ENCODE measurements at regions not wholly inside any gene's neighbourhood (a gene's known extent, or its start where the extent isn't known, plus 50 kb on each side); places are given as distances from the start of the nearest gene placed in this dataset.

- no peaks in the 10 kb centered on the region for H3K36me3 ChIP-seq
- H3K27ac ChIP-seq, result no peak overlapping the region
- ATAC-seq (no peak), DNase-seq (no peak)
- H3K9me3 ChIP-seq, result no peaks in the 10 kb centered on the region
- no peaks in the 10 kb centered on the region for H3K4me1 ChIP-seq
- TF ChIP-seq CTCF (IDR thresholded peaks at IDR 0.05), result no peak
- no peak overlapping the region for H3K4me3 ChIP-seq
- intact Hi-C loops (cut with DNase I), result no loop called here
- peaks cover 4% of the 10 kb centered on the region for H3K27me3 ChIP-seq (ENCODE audit: low read depth)
Measured at GRCh38 chr20:58583586-58583985, 67.5 kb upstream of the STX16 start.

DNA sequence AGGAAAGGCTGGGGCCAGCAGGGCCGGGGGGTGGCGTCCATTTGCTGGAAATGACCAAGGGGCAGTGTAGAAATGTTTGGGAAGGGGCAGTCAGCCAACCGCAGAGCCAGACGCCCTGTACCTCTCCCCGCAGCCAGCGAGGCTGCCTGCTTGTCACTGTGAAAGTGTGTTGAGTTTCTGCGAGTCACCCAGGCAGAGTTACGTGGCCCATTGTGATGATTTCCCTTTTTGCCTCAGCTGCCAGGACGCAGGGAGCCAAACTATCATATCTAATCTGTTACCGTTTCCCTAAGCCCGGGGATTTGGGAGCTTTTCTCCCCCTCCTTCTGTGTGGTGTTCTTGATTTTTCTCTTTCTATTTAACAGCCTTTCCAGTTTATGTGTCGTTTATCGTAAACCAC lies 67.9 kb upstream of the STX16 start:
- Histone ChIP-seq H3K36me3 (no peaks in the 10 kb centered on the region), H3K4me3 (no peak overlapping the region), H3K27me3 (ENCODE audit: low read depth) (peaks cover 4% of the 10 kb centered on the region), H3K4me1 (no peaks in the 10 kb centered on the region), H3K27ac (no peak overlapping the region), H3K9me3 (no peaks in the 10 kb centered on the region)
- DNase-seq (no peak), ATAC-seq (no peak)
- no peak for TF ChIP-seq CTCF (IDR thresholded peaks at IDR 0.05)
- intact Hi-C loops (cut with DNase I), result no loop called here

DNA sequence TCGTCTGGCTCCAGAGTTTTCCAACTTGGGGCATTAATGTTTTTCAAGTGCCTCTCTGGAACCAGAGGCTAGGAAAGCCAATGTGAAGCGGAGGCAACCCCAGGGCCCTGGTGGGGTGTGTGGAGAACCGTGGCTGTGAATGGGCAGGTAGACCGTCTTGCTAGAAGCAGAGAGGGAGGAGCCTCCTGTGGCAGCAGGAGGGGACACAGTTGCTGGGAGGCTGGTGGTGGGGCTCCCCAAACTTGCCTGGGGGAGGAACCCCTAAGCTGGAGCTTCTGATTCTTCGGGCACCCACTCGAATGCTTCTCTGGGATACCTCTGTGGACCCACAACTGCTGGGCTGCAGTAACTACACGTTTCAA lies 65.3 kb upstream of the APCDD1L start:
- Histone ChIP-seq H3K27me3 (ENCODE audit: low read depth) (peaks cover 22% of the 10 kb centered on the region), H3K9me3 (no peaks in the 10 kb centered on the region), H3K27ac (no peak overlapping the region), H3K4me3 (no peak overlapping the region), H3K36me3 (no peaks in the 10 kb centered on the region), H3K4me1 (no peaks in the 10 kb centered on the region)
- DNase-seq (no peak), ATAC-seq (no peak)
- intact Hi-C loops (cut with DNase I), result no loop called here
- TF ChIP-seq CTCF (IDR thresholded peaks at IDR 0.05), result no peak

- Histone ChIP-seq H3K4me1 (no peaks in the 10 kb centered on the region), H3K27ac (no peak overlapping the region), H3K9me3 (no peaks in the 10 kb centered on the region), H3K27me3 (ENCODE audit: low read depth) (peaks cover 22% of the 10 kb centered on the region), H3K36me3 (no peaks in the 10 kb centered on the region), H3K4me3 (no peak overlapping the region)
- no peak for DNase-seq
- ATAC-seq, result no peak
- intact Hi-C loops (cut with DNase I), result no loop called here
- TF ChIP-seq CTCF (IDR thresholded peaks at IDR 0.05), result no peak
Measured at GRCh38 chr20:58579819-58580473, 64.7 kb upstream of the APCDD1L start.

GRCh38 chr20:58579069-58579818 lies 64.0 kb upstream of the APCDD1L start:
- Histone ChIP-seq H3K4me1 (no peaks in the 10 kb centered on the region), H3K27me3 (ENCODE audit: low read depth) (peaks cover 22% of the 10 kb centered on the region), H3K36me3 (no peaks in the 10 kb centered on the region), H3K27ac (no peak overlapping the region), H3K9me3 (no peaks in the 10 kb centered on the region), H3K4me3 (no peak overlapping the region)
- ATAC-seq (no peak), DNase-seq (no peak)
- TF ChIP-seq CTCF (IDR thresholded peaks at IDR 0.05), result no peak
- intact Hi-C loops (cut with DNase I), result no loop called here
